Sigmoid colon (tissue), 4 donors: ENCODE measurements at regions not wholly inside any gene's neighbourhood (a gene's known extent, or its start where the extent isn't known, plus 50 kb on each side); places are given as distances from the start of the nearest gene placed in this dataset.

Source experiments
- EP300 ChIP-seq, 4 donors: sonication (generic); formaldehyde crosslinking; IDR thresholded peaks; one replicate each; pipeline ENCODE4 v1.6.1; 2017; ENCODE audit warnings: antibody characterized with exemption in 4 of 4
- POLR2A ChIP-seq, 2 donors: fragments of 450-650 bp; IDR thresholded peaks; one replicate each; pipeline ENCODE4 v1.6.1; 2016; ENCODE audit warnings: antibody characterized with exemption in 2 of 2, mild to moderate bottlenecking in 2 of 2, moderate library complexity in 2 of 2
- TF ChIP-seq, protein P1 (sequence below), 4 experiments: fragments of 450-650 bp in 3 of 4; fragments of 200-600 bp in 1 of 4; IDR thresholded peaks; one replicate each; pipeline ENCODE4 v1.5.1; 2016 to 2019; ENCODE audit warnings: antibody characterized with exemption in 4 of 4, mild to moderate bottlenecking in 3 of 4, moderate library complexity in 2 of 4

DNA sequence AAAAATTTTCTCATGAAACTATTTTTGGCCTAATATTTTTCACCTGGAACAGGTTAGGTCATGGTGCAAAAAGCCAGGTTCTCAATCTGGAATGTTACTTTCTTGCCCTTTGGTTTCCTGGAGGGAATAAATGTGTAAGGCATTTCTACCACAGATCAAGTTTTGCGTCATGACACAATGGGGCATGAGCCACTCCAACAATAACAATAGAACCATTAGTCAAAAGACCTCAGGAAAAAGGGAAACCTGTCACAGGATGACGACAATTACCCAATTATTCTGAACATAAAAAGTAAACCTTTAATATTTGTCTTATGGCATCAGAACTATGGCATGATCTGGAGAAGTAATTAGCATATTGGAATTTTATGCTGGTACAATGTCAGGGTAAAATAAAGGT lies 88.2 kb upstream of the HNRNPA3 start:
- no peak for TF ChIP-seq POLR2A (IDR thresholded peaks at IDR 0.05)
- TF ChIP-seq, protein P1, sequence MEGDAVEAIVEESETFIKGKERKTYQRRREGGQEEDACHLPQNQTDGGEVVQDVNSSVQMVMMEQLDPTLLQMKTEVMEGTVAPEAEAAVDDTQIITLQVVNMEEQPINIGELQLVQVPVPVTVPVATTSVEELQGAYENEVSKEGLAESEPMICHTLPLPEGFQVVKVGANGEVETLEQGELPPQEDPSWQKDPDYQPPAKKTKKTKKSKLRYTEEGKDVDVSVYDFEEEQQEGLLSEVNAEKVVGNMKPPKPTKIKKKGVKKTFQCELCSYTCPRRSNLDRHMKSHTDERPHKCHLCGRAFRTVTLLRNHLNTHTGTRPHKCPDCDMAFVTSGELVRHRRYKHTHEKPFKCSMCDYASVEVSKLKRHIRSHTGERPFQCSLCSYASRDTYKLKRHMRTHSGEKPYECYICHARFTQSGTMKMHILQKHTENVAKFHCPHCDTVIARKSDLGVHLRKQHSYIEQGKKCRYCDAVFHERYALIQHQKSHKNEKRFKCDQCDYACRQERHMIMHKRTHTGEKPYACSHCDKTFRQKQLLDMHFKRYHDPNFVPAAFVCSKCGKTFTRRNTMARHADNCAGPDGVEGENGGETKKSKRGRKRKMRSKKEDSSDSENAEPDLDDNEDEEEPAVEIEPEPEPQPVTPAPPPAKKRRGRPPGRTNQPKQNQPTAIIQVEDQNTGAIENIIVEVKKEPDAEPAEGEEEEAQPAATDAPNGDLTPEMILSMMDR (IDR thresholded peaks at IDR 0.05): no peak
- no peak for TF ChIP-seq EP300 (IDR thresholded peaks at IDR 0.05)
